NT2/D1 (cell line): ENCODE measurements at regions not wholly inside any gene's neighbourhood (a gene's known extent, or its start where the extent isn't known, plus 50 kb on each side); places are given as distances from the start of the nearest gene placed in this dataset.

Experiments
- SUZ12 ChIP-seq: IDR thresholded peaks from 2 replicates; pipeline ENCODE4 v1.6.1; 2011; ENCODE audit not compliant: insufficient read length, insufficient read depth; ENCODE audit errors: extremely low read depth
- YY1 ChIP-seq: IDR thresholded peaks from 2 replicates; pipeline ENCODE4 v1.6.1; 2011; ENCODE audit not compliant: insufficient read length, insufficient read depth
- ZNF274 ChIP-seq: IDR thresholded peaks from 2 replicates; pipeline ENCODE4 v1.6.1; 2011; ENCODE audit warnings: mild to moderate bottlenecking, low read depth, low read length

DNA sequence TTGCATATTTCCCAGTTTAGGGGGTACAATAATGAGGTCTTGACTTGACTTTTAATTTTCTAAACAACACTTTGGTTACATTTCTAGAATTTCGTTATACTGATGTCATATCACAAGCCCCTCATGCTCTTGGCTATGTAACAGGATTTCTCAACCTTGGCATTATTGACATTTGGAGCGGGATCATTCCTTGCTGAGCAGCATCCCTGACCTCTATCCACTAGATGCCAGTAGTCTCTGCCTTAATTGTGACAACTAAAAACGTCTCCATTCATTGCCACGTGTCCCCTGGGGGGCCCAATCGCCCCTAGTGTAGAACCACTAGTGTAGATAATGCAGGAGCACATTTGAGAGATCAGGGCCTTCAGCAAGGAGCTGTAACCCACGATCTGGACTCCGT is 234.2 kb upstream of the MID1 start:
- TF ChIP-seq YY1 (no peak), ZNF274 (no peak), SUZ12 (no peak)
